ENCODE measurements at regions not wholly inside any gene's neighbourhood (a gene's known extent, or its start where the extent isn't known, plus 50 kb on each side); places are given as distances from the start of the nearest gene placed in this dataset.

DNA sequence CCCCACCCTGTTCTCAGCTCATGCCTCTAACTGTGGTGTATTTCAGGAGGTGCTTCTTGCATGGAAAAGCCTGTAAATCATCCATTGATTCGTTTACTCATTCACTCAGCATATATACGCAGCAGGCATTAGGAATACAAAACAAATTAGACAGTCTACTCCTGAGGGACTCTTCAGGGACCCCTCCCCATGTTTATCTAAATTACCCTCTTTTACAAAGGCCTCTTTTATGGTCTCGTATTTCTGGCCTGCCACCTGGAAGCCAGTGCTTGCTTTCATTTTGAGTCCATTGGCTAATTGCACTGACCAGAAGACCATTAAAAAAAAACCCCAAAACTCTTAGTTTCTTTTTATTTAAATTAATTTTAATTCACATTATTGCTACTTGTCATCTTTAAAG, 134.4 kb downstream of the DACT1 start:
- TF ChIP-seq, protein P1, sequence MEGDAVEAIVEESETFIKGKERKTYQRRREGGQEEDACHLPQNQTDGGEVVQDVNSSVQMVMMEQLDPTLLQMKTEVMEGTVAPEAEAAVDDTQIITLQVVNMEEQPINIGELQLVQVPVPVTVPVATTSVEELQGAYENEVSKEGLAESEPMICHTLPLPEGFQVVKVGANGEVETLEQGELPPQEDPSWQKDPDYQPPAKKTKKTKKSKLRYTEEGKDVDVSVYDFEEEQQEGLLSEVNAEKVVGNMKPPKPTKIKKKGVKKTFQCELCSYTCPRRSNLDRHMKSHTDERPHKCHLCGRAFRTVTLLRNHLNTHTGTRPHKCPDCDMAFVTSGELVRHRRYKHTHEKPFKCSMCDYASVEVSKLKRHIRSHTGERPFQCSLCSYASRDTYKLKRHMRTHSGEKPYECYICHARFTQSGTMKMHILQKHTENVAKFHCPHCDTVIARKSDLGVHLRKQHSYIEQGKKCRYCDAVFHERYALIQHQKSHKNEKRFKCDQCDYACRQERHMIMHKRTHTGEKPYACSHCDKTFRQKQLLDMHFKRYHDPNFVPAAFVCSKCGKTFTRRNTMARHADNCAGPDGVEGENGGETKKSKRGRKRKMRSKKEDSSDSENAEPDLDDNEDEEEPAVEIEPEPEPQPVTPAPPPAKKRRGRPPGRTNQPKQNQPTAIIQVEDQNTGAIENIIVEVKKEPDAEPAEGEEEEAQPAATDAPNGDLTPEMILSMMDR (conservative IDR thresholded peaks at IDR 0.05), result no peak
- TF ChIP-seq EZH2 (IDR thresholded peaks at IDR 0.05; ENCODE audit: low read depth), result no peak
